HCT116 (cell line): ENCODE measurements at regions not wholly inside any gene's neighbourhood (a gene's known extent, or its start where the extent isn't known, plus 50 kb on each side); places are given as distances from the start of the nearest gene placed in this dataset.

ENCODE experiments used
- ATAC-seq: fragments of 200-7000 bp; cut with Tn5 transposase; 2 replicates; pipeline ENCODE4 v1.9.1; 2020; ENCODE audit warnings: mild to moderate bottlenecking, moderate library complexity
- BruUV-seq: library from RNA; stranded (reverse); fragments of 400-500 nt; replicated peaks from 2 replicates; lab custom pipeline; 2021; lab: Mats Ljungman, UMichigan
- CTCF ChIA-PET: fragments of 300-600 bp; sonication (Branson Sonifier 250); formaldehyde crosslinking; loops from one replicate; lab custom pipeline; 2021; ENCODE audit warnings: antibody characterized with exemption; lab: Charles Lee
- POLR2A ChIA-PET: fragments of 300-600, 350-600 bp; sonication (Branson Sonifier 250); formaldehyde crosslinking; loops from one replicate; lab custom pipeline; 2021; ENCODE audit warnings: antibody characterized with exemption; lab: Charles Lee
- RAD21 ChIA-PET, 2 experiments: fragments of 300-600 bp; sonication (Branson Sonifier 250); formaldehyde crosslinking; loops; one replicate each; lab custom pipeline; 2023; ENCODE audit warnings: low total read pairs in 2 of 2; ENCODE audit not compliant: uncharacterized antibody in 2 of 2, unreplicated experiment in 2 of 2, low non-redundant PET in 1 of 2; lab: Charles Lee
- DNase-seq: peaks from one replicate; pipeline ENCODE4 v3.0.0-alpha.2; 2010; ENCODE audit warnings: low read depth, low spot score
- H2AFZ ChIP-seq: fragments of 200-600 bp; shearing (Covaris generic), sonication (generic); 2 replicates; pipeline ENCODE4 v1.6.1; 2017; ENCODE audit warnings: low read depth, mixed run types, mixed read lengths, antibody characterized with exemption, low read length; ENCODE audit not compliant: poor library complexity, severe bottlenecking
- H3K27ac ChIP-seq: 2 replicates; pipeline ENCODE4 v1.5.1; 2012; ENCODE audit warnings: low read depth, low read length
- H3K27me3 ChIP-seq: fragments of 200-600 bp; sonication (generic); 2 replicates; pipeline ENCODE4 v1.6.1; 2016; ENCODE audit warnings: mixed run types, low read length, mixed read lengths; ENCODE audit not compliant: insufficient read depth
- H3K36me3 ChIP-seq, 2 experiments: fragments of 200-500 bp in 1 of 2; fragments of 200-600 bp in 1 of 2; sonication (Bioruptor generic) in 1 of 2; sonication (generic) in 1 of 2; 2 replicates each; pipeline versions ENCODE4 v1.5.1 to v1.6.1; 2014 to 2016; ENCODE audit warnings: low read length in 2 of 2, inconsistent platforms in 1 of 2, mixed read lengths in 1 of 2, mixed run types in 1 of 2; ENCODE audit not compliant: insufficient read depth in 2 of 2, control insufficient read depth in 1 of 2
- H3K4me1 ChIP-seq, 2 experiments: fragments of 200-600 bp in 1 of 2; sonication (generic) in 1 of 2; 2 replicates each; pipeline versions ENCODE4 v1.5.1 to v1.6.1; 2012 to 2017; ENCODE audit warnings: low read length in 2 of 2, inconsistent platforms in 1 of 2, mild to moderate bottlenecking in 1 of 2, mixed read lengths in 1 of 2, mixed run types in 1 of 2, moderate library complexity in 1 of 2; ENCODE audit not compliant: insufficient read depth in 2 of 2, control insufficient read depth in 1 of 2
- H3K4me2 ChIP-seq: fragments of 200-600 bp; sonication (generic); 2 replicates; pipeline ENCODE4 v1.6.1; 2017; ENCODE audit warnings: mixed run types, low read length, mixed read lengths
- H3K4me3 ChIP-seq, 2 experiments: fragments of 200-600 bp in 1 of 2; sonication (generic) in 1 of 2; replicated peaks in 1 of 2; 2 replicates each; pipeline ENCODE4 v1.5.1; 2011 to 2016; ENCODE audit warnings: low read length in 2 of 2, control low read depth in 1 of 2, low read depth in 1 of 2, mild to moderate bottlenecking in 1 of 2, mixed read lengths in 1 of 2, mixed run types in 1 of 2
- H3K79me2 ChIP-seq: fragments of 200-600 bp; sonication (generic); 2 replicates; pipeline ENCODE4 v1.6.1; 2017; ENCODE audit warnings: mild to moderate bottlenecking, mixed run types, low read length, moderate library complexity, mixed read lengths; ENCODE audit not compliant: insufficient read depth
- H3K9ac ChIP-seq: fragments of 200-600 bp; sonication (generic); 2 replicates; pipeline ENCODE4 v1.6.1; 2016; ENCODE audit warnings: low read length, mixed read lengths
- H3K9me2 ChIP-seq: fragments of 200-600 bp; sonication (generic), shearing (Covaris generic); 2 replicates; pipeline ENCODE4 v1.6.1; 2017; ENCODE audit warnings: mixed run types, mild to moderate bottlenecking, moderate library complexity; ENCODE audit not compliant: insufficient read depth
- H3K9me3 ChIP-seq, 2 experiments: fragments of 200-500 bp in 1 of 2; fragments of 200-600 bp in 1 of 2; sonication (Bioruptor generic) in 1 of 2; sonication (generic) in 1 of 2; 2 replicates each; pipeline ENCODE4 v1.6.1; 2014 to 2017; ENCODE audit warnings: low read length in 2 of 2, mixed read lengths in 2 of 2, inconsistent platforms in 1 of 2, low read depth in 1 of 2, mild to moderate bottlenecking in 1 of 2, mixed run types in 1 of 2, moderate library complexity in 1 of 2; ENCODE audit not compliant: control insufficient read depth in 1 of 2, insufficient read depth in 1 of 2
- H4K20me1 ChIP-seq: fragments of 200-600 bp; sonication (generic), shearing (Covaris generic); 2 replicates; pipeline ENCODE4 v1.6.1; 2017; ENCODE audit warnings: mixed run types, mild to moderate bottlenecking, moderate library complexity; ENCODE audit not compliant: insufficient read depth
- ATF3 ChIP-seq: IDR thresholded peaks from 2 replicates; pipeline ENCODE4 v1.6.1; 2012
- CBX3 ChIP-seq: IDR thresholded peaks from 2 replicates; pipeline ENCODE4 v1.6.1; 2012; ENCODE audit warnings: low read depth
- CEBPB ChIP-seq: IDR thresholded peaks from 2 replicates; pipeline ENCODE4 v1.6.1; 2012; ENCODE audit warnings: low read depth
- EGR1 ChIP-seq: IDR thresholded peaks from 2 replicates; pipeline ENCODE4 v1.6.1; 2012; ENCODE audit warnings: low read depth
- ELF1 ChIP-seq: IDR thresholded peaks from 2 replicates; pipeline ENCODE4 v1.6.1; 2012; ENCODE audit warnings: low read depth, borderline replicate concordance
- EZH2 ChIP-seq: fragments of 200-600 bp; sonication (generic); IDR thresholded peaks from 2 replicates; pipeline ENCODE4 v1.6.1; 2017; ENCODE audit warnings: antibody characterized with exemption, mixed run types
- EZH2phosphoT487 ChIP-seq: fragments of 200-600 bp; IDR thresholded peaks from 2 replicates; pipeline ENCODE4 v1.6.1; 2018; ENCODE audit warnings: antibody characterized with exemption, borderline replicate concordance
- JUND ChIP-seq: IDR thresholded peaks from 2 replicates; pipeline ENCODE4 v1.6.1; 2012
- POLR2A ChIP-seq: IDR thresholded peaks from 2 replicates; pipeline ENCODE4 v1.7.0; 2011; ENCODE audit warnings: borderline replicate concordance; ENCODE audit not compliant: insufficient read depth, insufficient read length; ENCODE audit errors: extremely low read depth
- POLR2AphosphoS5 ChIP-seq: IDR thresholded peaks from 2 replicates; pipeline ENCODE4 v1.6.1; 2011; ENCODE audit warnings: mild to moderate bottlenecking, low read depth, low read length, moderate library complexity
- RAD21 ChIP-seq: IDR thresholded peaks from 2 replicates; pipeline ENCODE4 v1.6.1; 2012; ENCODE audit warnings: low read depth, mild to moderate bottlenecking
- SP1 ChIP-seq: IDR thresholded peaks from 2 replicates; pipeline ENCODE4 v1.6.1; 2012; ENCODE audit warnings: low read depth
- ZBTB33 ChIP-seq: IDR thresholded peaks from 2 replicates; pipeline ENCODE4 v1.6.1; 2011; ENCODE audit warnings: mild to moderate bottlenecking, low read length, moderate library complexity; ENCODE audit not compliant: insufficient replicate concordance; ENCODE audit errors: extremely low read depth
- ZFX ChIP-seq: fragments of 450-650 bp; IDR thresholded peaks from 2 replicates; pipeline ENCODE4 v1.6.1; 2017
- ZNF274 ChIP-seq: fragments of 200-500 bp; sonication (Bioruptor generic); IDR thresholded peaks from 2 replicates; pipeline ENCODE4 v1.6.1; 2014; ENCODE audit warnings: mild to moderate bottlenecking, low read depth, low read length, inconsistent platforms
- intact Hi-C: fragments of 100-400 bp; cut with micrococcal nuclease; formaldehyde crosslinking; loops from 2 replicates; pipeline ENCODE4 v1.10.0; 2022

- no peak for TF ChIP-seq ZBTB33
- TF ChIP-seq EZH2 = no peak
- no peak for TF ChIP-seq SP1
- TF ChIP-seq POLR2A = no peak
- TF ChIP-seq POLR2AphosphoS5 = no peak
- no peak for TF ChIP-seq CEBPB
- TF ChIP-seq ELF1 = no peak
- TF ChIP-seq EGR1 = no peak
- no peak for TF ChIP-seq JUND
- TF ChIP-seq CBX3 = no peak
- TF ChIP-seq ZNF274 = no peak
- TF ChIP-seq, all 23 proteins: peak for 0
Observed at GRCh38 chr2:81576713-81577112, 1272.2 kb upstream of the LRRTM1 start (continued).

- no peak for ATAC-seq
- POLR2A ChIA-PET = no interaction called here
- intact Hi-C loops = no loop called here
Observed at GRCh38 chr2:81551040-81551634, 1246.6 kb upstream of the LRRTM1 start.

More at GRCh38 chr2:81551040-81551634, 1246.6 kb upstream of the LRRTM1 start:
- H3K9me3 ChIP-seq = no peaks in the 10 kb centered on the region
- H3K79me2 ChIP-seq = no peaks in the 10 kb centered on the region
- no peak overlapping the region for H3K27ac ChIP-seq
- H2AFZ ChIP-seq = no peak overlapping the region
- no peak overlapping the region; the same call in 1 of the 2 replicates for H3K4me2 ChIP-seq
- TF ChIP-seq CEBPB (no peak), ATF3 (no peak), SP1 (no peak), ZFX (no peak), JUND (no peak), RAD21 (no peak), EZH2phosphoT487 (no peak)
- ChIA-PET RAD21 (no interaction called here), CTCF (no interaction called here)
- peaks cover 0 to 6% of the 10 kb centered on the region in 2 experiments; a peak in 1 of 4 replicates for H3K4me1 ChIP-seq
- BruUV-seq = no TSS peak
- no peak for DNase-seq
- H3K9ac ChIP-seq = no peak overlapping the region
- H4K20me1 ChIP-seq = no peaks in the 10 kb centered on the region
- H3K9me2 ChIP-seq = peaks cover 2% of the 10 kb centered on the region; the same call in 1 of the 2 replicates
- no peak overlapping the region for H3K4me3 ChIP-seq
- H3K27me3 ChIP-seq = no peaks in the 10 kb centered on the region
- no peaks in the 10 kb centered on the region for H3K36me3 ChIP-seq
